Lung (tissue), 11 donors: ENCODE measurements at regions not wholly inside any gene's neighbourhood (a gene's known extent, or its start where the extent isn't known, plus 50 kb on each side); places are given as distances from the start of the nearest gene placed in this dataset.
A peak's percentile ranks its signal among the peaks of the same experiment; 100 is the strongest.

Experiments used
- ATAC-seq: fragments of 200-7000 bp; cut with Tn5 transposase; one replicate; pipeline ENCODE4 v1.9.1; 2020; ENCODE audit warnings: moderate number of reproducible peaks; ENCODE audit not compliant: insufficient read depth, low FRiP score
- DNase-seq, 3 donors: peaks; one replicate each; pipeline ENCODE4 v3.0.0-alpha.2; 2013 to 2017
- H3K27ac ChIP-seq, 2 donors: one replicate each; pipeline ENCODE4 v1.5.1; 2013; ENCODE audit warnings: mild to moderate bottlenecking in 2 of 2, moderate library complexity in 2 of 2, control low read depth in 1 of 2, inconsistent platforms in 1 of 2, low read depth in 1 of 2, low read length in 1 of 2
- H3K27me3 ChIP-seq, 3 donors: one replicate each; pipeline ENCODE4 v1.5.1; 2013; ENCODE audit warnings: low read length in 2 of 3; ENCODE audit not compliant: control insufficient read depth in 3 of 3, insufficient read depth in 3 of 3
- H3K36me3 ChIP-seq, 4 donors: one replicate each; pipeline ENCODE4 v1.5.1; 2013; ENCODE audit warnings: low read length in 4 of 4, mild to moderate bottlenecking in 1 of 4, moderate library complexity in 1 of 4; ENCODE audit not compliant: control insufficient read depth in 4 of 4, insufficient read depth in 4 of 4
- H3K4me1 ChIP-seq, 5 donors: one replicate each; pipeline ENCODE4 v1.5.1; 2013; ENCODE audit warnings: low read length in 5 of 5, mild to moderate bottlenecking in 2 of 5, moderate library complexity in 1 of 5; ENCODE audit not compliant: control insufficient read depth in 5 of 5, insufficient read depth in 5 of 5
- H3K4me3 ChIP-seq: one replicate; pipeline ENCODE4 v1.5.1; 2013; ENCODE audit warnings: mild to moderate bottlenecking, control low read depth, moderate library complexity
- H3K9ac ChIP-seq, 2 donors: one replicate each; pipeline ENCODE4 v1.5.1; 2013; ENCODE audit warnings: low read length in 2 of 2, control low read depth in 1 of 2; ENCODE audit not compliant: insufficient read depth in 1 of 2
- H3K9me3 ChIP-seq, 4 donors: one replicate each; pipeline ENCODE4 v1.5.1; 2013; ENCODE audit warnings: low read length in 3 of 4, mild to moderate bottlenecking in 1 of 4, moderate library complexity in 1 of 4; ENCODE audit not compliant: control insufficient read depth in 4 of 4, insufficient read depth in 3 of 4
- WGBS, 2 donors: extraction: QIAGEN DNeasy Blood & Tissue Kit; methylation state at CpG; one replicate each; pipeline ENCODE4 v1.1.7; 2013; 5-methylcytosine and 5-hydroxymethylcytosine counted together
- TF ChIP-seq, protein P1 (sequence below): IDR thresholded peaks from 2 replicates; pipeline ENCODE4 v1.5.1; 2012; ENCODE audit warnings: mild to moderate bottlenecking; ENCODE audit errors: control extremely low read depth, extremely low read depth
- donor health status: control.
- donor health status: control.
- donor health status: Bipolar disorder and iron deficiency.
- donor health status: healthy.
- donor health status: DM: yes; HTN: yes; CAD: no.

DNA sequence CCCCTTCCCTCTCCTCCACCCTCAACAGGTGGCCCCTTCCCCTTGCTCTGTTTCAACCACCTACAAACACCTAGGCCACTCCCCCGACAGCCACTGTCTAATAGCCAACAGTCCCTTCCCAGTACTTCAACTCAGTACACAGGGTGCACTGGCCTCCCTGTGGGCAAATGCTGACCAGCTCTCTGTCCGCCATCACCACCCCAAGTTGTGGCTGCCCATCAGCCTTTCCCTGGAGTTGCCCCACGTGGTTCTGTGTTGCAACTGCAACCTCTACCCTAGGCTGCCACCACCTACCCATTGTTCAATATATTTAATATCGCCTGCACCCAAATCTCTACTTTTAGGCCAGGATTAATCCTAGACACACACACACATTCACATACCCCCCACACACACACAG lies 173.5 kb downstream of the MREG start:
- DNase-seq (no peak), ATAC-seq (no peak)
- H3K4me3 ChIP-seq, result no peak overlapping the region
- peaks cover 0 to 22% (median 4%) of the 10 kb centered on the region in 5 donors for H3K4me1 ChIP-seq
- H3K27me3 ChIP-seq, result no peaks in the 10 kb centered on the region
- H3K27ac ChIP-seq, result no peak overlapping the region
- 90 to 94% methylated on average over 4 of the region's 4 CpGs for WGBS, 2 donors
- no peaks in the 10 kb centered on the region for H3K36me3 ChIP-seq
- TF ChIP-seq, protein P1, sequence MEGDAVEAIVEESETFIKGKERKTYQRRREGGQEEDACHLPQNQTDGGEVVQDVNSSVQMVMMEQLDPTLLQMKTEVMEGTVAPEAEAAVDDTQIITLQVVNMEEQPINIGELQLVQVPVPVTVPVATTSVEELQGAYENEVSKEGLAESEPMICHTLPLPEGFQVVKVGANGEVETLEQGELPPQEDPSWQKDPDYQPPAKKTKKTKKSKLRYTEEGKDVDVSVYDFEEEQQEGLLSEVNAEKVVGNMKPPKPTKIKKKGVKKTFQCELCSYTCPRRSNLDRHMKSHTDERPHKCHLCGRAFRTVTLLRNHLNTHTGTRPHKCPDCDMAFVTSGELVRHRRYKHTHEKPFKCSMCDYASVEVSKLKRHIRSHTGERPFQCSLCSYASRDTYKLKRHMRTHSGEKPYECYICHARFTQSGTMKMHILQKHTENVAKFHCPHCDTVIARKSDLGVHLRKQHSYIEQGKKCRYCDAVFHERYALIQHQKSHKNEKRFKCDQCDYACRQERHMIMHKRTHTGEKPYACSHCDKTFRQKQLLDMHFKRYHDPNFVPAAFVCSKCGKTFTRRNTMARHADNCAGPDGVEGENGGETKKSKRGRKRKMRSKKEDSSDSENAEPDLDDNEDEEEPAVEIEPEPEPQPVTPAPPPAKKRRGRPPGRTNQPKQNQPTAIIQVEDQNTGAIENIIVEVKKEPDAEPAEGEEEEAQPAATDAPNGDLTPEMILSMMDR, result no peak
- H3K9me3 ChIP-seq, result no peaks in the 10 kb centered on the region
- no peak overlapping the region for H3K9ac ChIP-seq

DNA sequence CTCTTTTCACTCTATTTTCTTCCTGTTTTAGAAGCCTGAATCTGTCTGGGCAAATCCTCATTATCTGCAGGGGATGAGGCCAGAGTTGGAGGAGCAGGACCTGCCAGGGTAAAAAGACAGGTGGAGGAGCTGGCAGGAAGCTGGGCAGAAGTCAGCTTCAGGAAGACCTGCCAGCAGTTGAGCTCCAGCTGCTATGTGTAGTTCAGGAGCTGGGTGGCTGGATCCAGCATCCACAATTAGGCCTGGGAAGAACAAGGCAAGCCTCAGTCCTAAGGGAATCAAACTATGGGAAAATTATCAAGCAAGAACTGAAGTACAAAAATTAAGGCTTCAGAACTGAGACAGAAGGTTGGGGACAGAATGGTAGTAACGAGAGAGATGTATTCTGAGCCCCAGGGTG lies 174.0 kb downstream of the MREG start:
- ATAC-seq, result no peak
- WGBS, 2 donors, result 77 to 86% methylated on average over 1 of the region's 1 CpG
- Histone ChIP-seq H3K4me3 (no peak overlapping the region), H3K36me3 (no peaks in the 10 kb centered on the region), H3K27me3 (no peaks in the 10 kb centered on the region), H3K27ac (no peak overlapping the region), H3K4me1 (peaks cover 0 to 22% (median 4%) of the 10 kb centered on the region in 5 donors), H3K9ac (no peak overlapping the region), H3K9me3 (no peaks in the 10 kb centered on the region)
- TF ChIP-seq, protein P1, result no peak
- DNase-seq, result no peak

DNA sequence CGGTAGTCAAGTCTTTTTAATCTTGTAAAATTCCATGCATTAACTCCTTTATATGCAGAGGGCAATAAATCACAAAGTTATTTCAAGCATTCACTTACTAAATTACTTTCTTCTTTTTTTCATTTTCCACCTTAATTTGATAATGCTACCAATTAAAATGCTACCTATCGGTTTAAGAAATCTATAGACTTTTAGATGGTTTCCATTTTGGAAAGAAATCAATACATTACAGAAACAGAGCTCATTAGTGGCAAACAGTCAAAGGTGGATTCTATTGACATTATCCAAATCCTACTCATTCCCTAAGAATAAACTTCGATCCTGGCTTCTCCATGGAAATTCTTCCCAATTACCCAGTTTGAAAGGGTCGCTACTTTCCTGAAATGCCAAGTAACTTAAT lies 176.5 kb downstream of the MREG start:
- Histone ChIP-seq H3K4me1 (peaks cover 0 to 38% (median 5%) of the 10 kb centered on the region in 5 donors), H3K27ac (no peak overlapping the region), H3K27me3 (no peaks in the 10 kb centered on the region), H3K36me3 (no peaks in the 10 kb centered on the region), H3K9ac (no peak overlapping the region), H3K9me3 (no peaks in the 10 kb centered on the region), H3K4me3 (no peak overlapping the region)
- DNase-seq, result no peak
- no peak for ATAC-seq
- WGBS, 2 donors, result 92 to 97% methylated on average over 4 of the region's 4 CpGs
- TF ChIP-seq, protein P1, result no peak

DNA sequence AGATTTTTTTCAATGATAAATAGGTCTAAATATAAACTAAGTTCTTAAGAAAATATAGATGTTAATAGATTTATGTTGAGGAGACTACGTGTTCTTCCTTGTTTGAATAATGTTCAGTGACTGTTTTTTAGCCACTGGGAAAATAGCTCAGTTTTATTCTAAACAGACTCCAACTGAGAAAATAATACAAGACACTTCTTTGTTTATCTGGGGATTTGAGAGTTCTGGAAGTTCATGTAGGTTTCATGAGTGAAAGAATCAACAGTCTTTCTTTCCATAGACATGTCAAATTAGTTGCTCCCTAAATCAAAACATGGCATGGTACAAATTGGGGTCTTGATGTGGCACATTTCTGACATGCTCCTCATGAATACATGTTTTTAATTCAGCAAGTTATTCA lies 177.7 kb downstream of the MREG start:
- ATAC-seq (no peak), DNase-seq (peak in 2 of 3 donors; percentile 34 to 38)
- peaks cover 0 to 40% (median 8%) of the 10 kb centered on the region in 5 donors for H3K4me1 ChIP-seq
- WGBS, 2 donors, result 86 to 88% methylated on average over 1 of the region's 1 CpG
- H3K27ac ChIP-seq, result no peak overlapping the region
- TF ChIP-seq, protein P1, result no peak
- H3K9ac ChIP-seq, result no peak overlapping the region
- no peaks in the 10 kb centered on the region for H3K27me3 ChIP-seq
- no peaks in the 10 kb centered on the region for H3K9me3 ChIP-seq
- no peaks in the 10 kb centered on the region for H3K36me3 ChIP-seq
- H3K4me3 ChIP-seq, result no peak overlapping the region
